Keratinocyte (primary cell): ENCODE measurements at regions not wholly inside any gene's neighbourhood (a gene's known extent, or its start where the extent isn't known, plus 50 kb on each side); places are given as distances from the start of the nearest gene placed in this dataset.

Experiments used
- CTCF ChIP-seq, 3 experiments: IDR thresholded peaks in 1 of 3; conservative IDR thresholded peaks in 1 of 3; optimal IDR thresholded peaks in 1 of 3; 2 replicates in 2 of 3; 3 replicates in 1 of 3; pipeline versions ENCODE3 to v1.5.1; 2011; ENCODE audit warnings: low read length in 3 of 3, mild to moderate bottlenecking in 3 of 3, moderate library complexity in 2 of 3, control low read depth in 1 of 3, inconsistent platforms in 1 of 3; ENCODE audit not compliant: insufficient read depth in 2 of 3; ENCODE audit errors: extremely low read depth in 1 of 3
- EZH2 ChIP-seq: IDR thresholded peaks from one replicate; pipeline ENCODE4 v1.6.1; 2012; ENCODE audit warnings: inconsistent platforms, mild to moderate bottlenecking, low read length, moderate library complexity

- TF ChIP-seq EZH2 (no peak), CTCF (optimal IDR thresholded peaks at IDR 0.05 in 1 of 3, IDR thresholded peaks at IDR 0.05 in 1 of 3, conservative IDR thresholded peaks at IDR 0.05 in 1 of 3; ENCODE audit: extremely low read depth in 1 of 3, insufficient read depth in 2 of 3, low read length in 3 of 3) (no peak)
Measured at GRCh38 chr20:24153101-24154040, 164.8 kb upstream of the GGTLC1 start.
